GM18909 (cell line): ENCODE measurements at regions not wholly inside any gene's neighbourhood (a gene's known extent, or its start where the extent isn't known, plus 50 kb on each side); places are given as distances from the start of the nearest gene placed in this dataset.

Experiments
- ATAC-seq: cut with Tn5 transposase; IDR thresholded peaks from one replicate; pipeline ENCODE4 v1.9.1; 2021; ENCODE audit warnings: mild to moderate bottlenecking; ENCODE audit not compliant: unreplicated experiment, poor library complexity

GRCh38 chr5:166369807-166370206 lies 1921.6 kb upstream of the WWC1 start:
- ATAC-seq = no peak

GRCh38 chr5:166370928-166371690 lies 1920.3 kb upstream of the WWC1 start:
- ATAC-seq = no peak

- no peak for ATAC-seq
Measured at GRCh38 chr5:166373817-166374216, 1917.6 kb upstream of the WWC1 start.

GRCh38 chr5:166377756-166378155 lies 1913.7 kb upstream of the WWC1 start:
- no peak for ATAC-seq

GRCh38 chr5:166379517-166379916 lies 1911.9 kb upstream of the WWC1 start:
- ATAC-seq = no peak

- ATAC-seq = no peak
Measured at GRCh38 chr5:166382031-166382430, 1909.4 kb upstream of the WWC1 start.

GRCh38 chr5:166398131-166398530 lies 1893.3 kb upstream of the WWC1 start:
- ATAC-seq = no peak

- no peak for ATAC-seq
Measured at GRCh38 chr5:166399781-166400180, 1891.7 kb upstream of the WWC1 start.

- ATAC-seq = no peak
Measured at GRCh38 chr5:166401391-166401790, 1890.1 kb upstream of the WWC1 start.

GRCh38 chr5:166412191-166412590 lies 1879.3 kb upstream of the WWC1 start:
- no peak for ATAC-seq

- ATAC-seq = no peak
Measured at GRCh38 chr5:166427211-166427610, 1864.2 kb upstream of the WWC1 start.

- ATAC-seq = no peak
Measured at GRCh38 chr5:166428264-166428803, 1863.1 kb upstream of the WWC1 start.

- no peak for ATAC-seq
Measured at GRCh38 chr5:166430491-166431319, 1860.7 kb upstream of the WWC1 start.

- no peak for ATAC-seq
Measured at GRCh38 chr5:166431456-166431855, 1860.0 kb upstream of the WWC1 start.

GRCh38 chr5:166433679-166434078 lies 1857.8 kb upstream of the WWC1 start:
- ATAC-seq = no peak

- no peak for ATAC-seq
Measured at GRCh38 chr5:166436872-166437271, 1854.6 kb upstream of the WWC1 start.

GRCh38 chr5:166486348-166486747 lies 1805.1 kb upstream of the WWC1 start:
- ATAC-seq = no peak

GRCh38 chr5:166488560-166488959 lies 1802.9 kb upstream of the WWC1 start:
- ATAC-seq = no peak

- ATAC-seq = no peak
Measured at GRCh38 chr5:166493040-166493439, 1798.4 kb upstream of the WWC1 start.

- no peak for ATAC-seq
Measured at GRCh38 chr5:166493612-166494011, 1797.8 kb upstream of the WWC1 start.

- ATAC-seq = no peak
Measured at GRCh38 chr5:166497496-166498104, 1793.8 kb upstream of the WWC1 start.
